IMR-90 (cell line): ENCODE measurements at regions not wholly inside any gene's neighbourhood (a gene's known extent, or its start where the extent isn't known, plus 50 kb on each side); places are given as distances from the start of the nearest gene placed in this dataset.

Experiments used
- ATAC-seq: fragments of 200-7000 bp; cut with Tn5 transposase; 2 replicates; pipeline ENCODE4 v1.9.1; 2020; ENCODE audit warnings: low read depth, mild to moderate bottlenecking, moderate library complexity
- BruUV-seq: library from RNA; stranded (reverse); fragments of 400-500 nt; replicated peaks from 2 replicates; lab custom pipeline; 2021; lab: Mats Ljungman, UMichigan
- CTCF ChIA-PET: fragments of 300-600 bp; formaldehyde crosslinking; extraction: SDS; loops from one replicate; lab custom pipeline; 2021; ENCODE audit warnings: antibody characterized with exemption; lab: Yijun Ruan, JAX
- POLR2A ChIA-PET: fragments of 300-600 bp; sonication (Branson Sonifier 250); formaldehyde crosslinking; loops from one replicate; lab custom pipeline; 2022; ENCODE audit warnings: antibody characterized with exemption; ENCODE audit not compliant: unreplicated experiment; lab: Charles Lee
- DNase-seq: peaks from one replicate; pipeline ENCODE4 v3.0.0; 2013
- H2AFZ ChIP-seq: replicated peaks from 2 replicates; pipeline ENCODE3; 2013; ENCODE audit warnings: low read length, mild to moderate bottlenecking; ENCODE audit not compliant: poor library complexity
- H2AK5ac ChIP-seq: 2 replicates; pipeline ENCODE4 v1.6.1; 2013; ENCODE audit warnings: low read depth, low read length, inconsistent platforms
- H2AK9ac ChIP-seq: replicated peaks from 2 replicates; pipeline ENCODE3; 2013; ENCODE audit warnings: mild to moderate bottlenecking, low read depth, low read length, moderate library complexity; ENCODE audit not compliant: poor library complexity
- H2BK120ac ChIP-seq: 2 replicates; pipeline ENCODE4 v1.6.1; 2013; ENCODE audit warnings: low read depth, low read length, inconsistent platforms
- H2BK15ac ChIP-seq: 3 replicates; pipeline ENCODE4 v1.6.1; 2013; ENCODE audit warnings: low read depth, low read length, inconsistent platforms
- H2BK20ac ChIP-seq: 2 replicates; pipeline ENCODE4 v1.6.1; 2013; ENCODE audit warnings: low read depth, mild to moderate bottlenecking, inconsistent platforms, low read length, moderate library complexity
- H2BK5ac ChIP-seq: 2 replicates; pipeline ENCODE4 v1.6.1; 2013; ENCODE audit warnings: mild to moderate bottlenecking, low read depth, low read length, inconsistent platforms; ENCODE audit not compliant: poor library complexity, severe bottlenecking
- H3K14ac ChIP-seq: replicated peaks from 2 replicates; pipeline ENCODE4 v1.6.1; 2013; ENCODE audit warnings: low read depth, low read length, inconsistent platforms
- H3K18ac ChIP-seq: 2 replicates; pipeline ENCODE4 v1.6.1; 2013; ENCODE audit warnings: low read depth, low read length, control low read depth
- H3K23ac ChIP-seq: 2 replicates; pipeline ENCODE4 v1.6.1; 2013; ENCODE audit warnings: low read depth, low read length, inconsistent platforms
- H3K27ac ChIP-seq: 2 replicates; pipeline ENCODE4 v1.5.1; 2013; ENCODE audit warnings: mild to moderate bottlenecking, control low read depth, low read length; ENCODE audit not compliant: insufficient read depth
- H3K27me3 ChIP-seq: 2 replicates; pipeline ENCODE4 v1.6.1; 2013; ENCODE audit warnings: low read length; ENCODE audit not compliant: control insufficient read depth, insufficient read depth
- H3K36me3 ChIP-seq: 2 replicates; pipeline ENCODE4 v1.6.1; 2013; ENCODE audit warnings: low read length, mixed read lengths; ENCODE audit not compliant: control insufficient read depth, insufficient read depth
- H3K4ac ChIP-seq: 2 replicates; pipeline ENCODE4 v1.6.1; 2013; ENCODE audit warnings: low read depth, low read length, inconsistent platforms
- H3K4me1 ChIP-seq: 2 replicates; pipeline ENCODE4 v1.6.1; 2013; ENCODE audit warnings: low read length, mixed read lengths; ENCODE audit not compliant: control insufficient read depth, insufficient read depth
- H3K4me2 ChIP-seq: 2 replicates; pipeline ENCODE4 v1.6.1; 2013; ENCODE audit warnings: low read depth, mild to moderate bottlenecking, control low read depth, low read length, moderate library complexity
- H3K4me3 ChIP-seq: 2 replicates; pipeline ENCODE4 v1.5.1; 2013; ENCODE audit warnings: low read depth, mild to moderate bottlenecking, control low read depth, low read length, moderate library complexity; ENCODE audit not compliant: insufficient read depth
- H3K56ac ChIP-seq: 2 replicates; pipeline ENCODE4 v1.6.1; 2013; ENCODE audit warnings: low read length, inconsistent platforms; ENCODE audit not compliant: insufficient read depth; ENCODE audit errors: extremely low read depth
- H3K79me1 ChIP-seq, 2 experiments: 2 replicates each; pipeline ENCODE4 v1.6.1; 2013; ENCODE audit warnings: low read length in 2 of 2, inconsistent platforms in 1 of 2, low read depth in 1 of 2
- H3K9ac ChIP-seq: 2 replicates; pipeline ENCODE4 v1.6.1; 2013; ENCODE audit warnings: low read depth, low read length, control low read depth
- H3K9me1 ChIP-seq: 2 replicates; pipeline ENCODE4 v1.6.1; 2013; ENCODE audit warnings: low read length, inconsistent platforms; ENCODE audit not compliant: insufficient read depth
- H3K9me3 ChIP-seq: 2 replicates; pipeline ENCODE4 v1.6.1; 2013; ENCODE audit warnings: low read length; ENCODE audit not compliant: control insufficient read depth, insufficient read depth
- H4K20me1 ChIP-seq: 2 replicates; pipeline ENCODE4 v1.6.1; 2013; ENCODE audit warnings: low read length, inconsistent platforms; ENCODE audit not compliant: insufficient read depth
- H4K5ac ChIP-seq: 2 replicates; pipeline ENCODE4 v1.6.1; 2013; ENCODE audit warnings: mild to moderate bottlenecking, low read depth, low read length, control low read depth
- H4K8ac ChIP-seq, 2 experiments: 2 replicates each; pipeline ENCODE4 v1.6.1; 2013; ENCODE audit warnings: low read depth in 2 of 2, low read length in 2 of 2, control low read depth in 1 of 2, inconsistent platforms in 1 of 2
- H4K91ac ChIP-seq: 2 replicates; pipeline ENCODE4 v1.6.1; 2013; ENCODE audit warnings: low read depth, low read length, inconsistent platforms; ENCODE audit not compliant: insufficient read depth
- BHLHE40 ChIP-seq: fragments of 150-350 bp; IDR thresholded peaks from 2 replicates; pipeline ENCODE4 v1.6.1; 2016; ENCODE audit warnings: mild to moderate bottlenecking, low read depth, low read length
- CEBPB ChIP-seq: IDR thresholded peaks from 2 replicates; pipeline ENCODE4 v1.6.1; 2012; ENCODE audit warnings: low read depth, low read length, improper control_type of control experiment
- CHD1 ChIP-seq: IDR thresholded peaks from 2 replicates; pipeline ENCODE4 v1.6.1; 2012; ENCODE audit warnings: low read depth, low read length, improper control_type of control experiment
- FOS ChIP-seq: fragments of 150-350 bp; IDR thresholded peaks from 2 replicates; pipeline ENCODE4 v1.6.1; 2016; ENCODE audit warnings: low read depth, low read length
- MAFK ChIP-seq: IDR thresholded peaks from 2 replicates; pipeline ENCODE4 v1.6.1; 2012; ENCODE audit warnings: low read depth, low read length, improper control_type of control experiment
- MAZ ChIP-seq: IDR thresholded peaks from 2 replicates; pipeline ENCODE4 v1.6.1; 2012; ENCODE audit warnings: low read depth, mild to moderate bottlenecking, low read length, improper control_type of control experiment, moderate library complexity, borderline replicate concordance
- MXI1 ChIP-seq: IDR thresholded peaks from 2 replicates; pipeline ENCODE4 v1.6.1; 2012; ENCODE audit warnings: low read depth, mild to moderate bottlenecking, low read length, moderate library complexity, borderline replicate concordance
- NFE2L2 ChIP-seq: fragments of 150-350 bp; IDR thresholded peaks from 2 replicates; pipeline ENCODE4 v1.6.1; 2016; ENCODE audit warnings: low read depth, mild to moderate bottlenecking, low read length
- POLR2A ChIP-seq: IDR thresholded peaks from 2 replicates; pipeline ENCODE4 v1.6.1; 2012; ENCODE audit warnings: mild to moderate bottlenecking, low read depth, low read length
- RAD21 ChIP-seq: IDR thresholded peaks from 2 replicates; pipeline ENCODE4 v1.6.1; 2012; ENCODE audit warnings: low read length, improper control_type of control experiment
- RCOR1 ChIP-seq: IDR thresholded peaks from 2 replicates; pipeline ENCODE4 v1.6.1; 2012; ENCODE audit warnings: mild to moderate bottlenecking, low read length, improper control_type of control experiment; ENCODE audit not compliant: insufficient replicate concordance
- RFX5 ChIP-seq: IDR thresholded peaks from 2 replicates; pipeline ENCODE4 v1.8.0; 2012; ENCODE audit warnings: low read depth, mild to moderate bottlenecking, low read length, moderate library complexity
- SMC3 ChIP-seq: fragments of 150-350 bp; IDR thresholded peaks from 2 replicates; pipeline ENCODE4 v1.6.1; 2016; ENCODE audit warnings: low read depth, mild to moderate bottlenecking, antibody characterized with exemption, low read length, moderate library complexity
- WGBS, 2 experiments: methylation state at CpG; one replicate each; pipeline versions ENCODE4 v1.1.5 to v1.1.7; 2013; ENCODE audit warnings: missing lambda C conversion rate in 2 of 2; ENCODE audit not compliant: insufficient read length in 1 of 2; ENCODE audit errors: extremely low coverage in 2 of 2; 5-methylcytosine and 5-hydroxymethylcytosine counted together
- dilution Hi-C: fragments of 300-500 bp; cut with HindIII; formaldehyde crosslinking; loops from one replicate; pipeline ENCODE4 v1.14.3; 2018; ENCODE audit warnings: low sequenced_read_pairs; ENCODE audit not compliant: unreplicated experiment
- in situ Hi-C: fragments of 300-500 bp; cut with MboI; formaldehyde crosslinking; loops from 3 replicates; pipeline ENCODE4 v1.14.3; 2019; ENCODE audit warnings: low sequenced_read_pairs, inconsistent platforms, mixed read lengths
- intact Hi-C: fragments of 100-400 bp; cut with micrococcal nuclease; formaldehyde crosslinking; loops from 2 replicates; pipeline ENCODE4 v1.10.0; 2022
- TF ChIP-seq, protein P1 (sequence below): conservative IDR thresholded peaks from 2 replicates; pipeline ENCODE4 v1.5.1; 2012; ENCODE audit warnings: mild to moderate bottlenecking, low read depth, low read length, improper control_type of control experiment
- TF ChIP-seq, protein P2 (sequence below): fragments of 150-350 bp; IDR thresholded peaks from 2 replicates; pipeline ENCODE4 v1.6.1; 2017; ENCODE audit warnings: mild to moderate bottlenecking, antibody characterized with exemption, low read length, low read depth
- TF ChIP-seq, protein P3 (sequence below): fragments of 150-350 bp; IDR thresholded peaks from 2 replicates; pipeline ENCODE4 v1.6.1; 2016; ENCODE audit warnings: low read depth, mild to moderate bottlenecking, low read length, moderate library complexity, borderline replicate concordance

DNA sequence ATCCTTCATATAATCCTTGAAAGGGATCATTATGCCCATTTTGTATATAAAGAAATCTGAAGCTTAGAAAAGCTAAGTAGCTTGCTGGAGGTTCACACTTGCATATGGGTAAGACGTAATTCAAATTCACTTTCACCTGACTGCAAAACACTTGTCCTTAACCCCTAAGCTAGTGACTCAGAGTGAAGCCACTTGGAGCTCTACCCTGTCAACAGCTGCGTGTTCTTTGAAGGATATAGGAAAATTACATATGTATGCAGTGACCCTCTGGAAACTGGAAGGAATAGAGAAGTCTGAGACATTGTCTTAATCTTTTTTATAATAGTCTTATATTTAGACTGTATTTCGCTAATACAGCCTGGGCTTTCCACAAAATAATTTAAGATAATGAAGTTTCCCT, 80.0 kb upstream of the STK32A start:
- H3K14ac ChIP-seq: no peak overlapping the region
- intact Hi-C loops (no loop called here), dilution Hi-C loops (no loop called here), in situ Hi-C loops (no loop called here)
- no peak overlapping the region for H3K9ac ChIP-seq
- no peak overlapping the region for H4K8ac ChIP-seq
- no peak overlapping the region for H2AK5ac ChIP-seq
- H3K23ac ChIP-seq: no peak overlapping the region
- H3K4ac ChIP-seq: no peak overlapping the region
- H3K4me2 ChIP-seq: no peak overlapping the region
- no CpG with 5 or more reads among the region's 3 CpGs for WGBS, 2 experiments
- H3K36me3 ChIP-seq: no peaks in the 10 kb centered on the region
- no peak overlapping the region for H2AK9ac ChIP-seq
- CTCF ChIA-PET: interaction anchor here (0.6 kb wide), 1 partner anchor 654 kb away, joined by 3 read pairs; no protein-coding TSS in a partner anchor
- no peak overlapping the region for H4K5ac ChIP-seq
- DNase-seq (no peak), ATAC-seq (no peak)
- H3K56ac ChIP-seq: no peak overlapping the region
- no peak overlapping the region for H4K91ac ChIP-seq
- POLR2A ChIA-PET: no interaction called here
- H3K4me3 ChIP-seq: no peak overlapping the region
- H3K27ac ChIP-seq: no peak overlapping the region
- H2BK20ac ChIP-seq: no peak overlapping the region
- no peak overlapping the region for H2BK5ac ChIP-seq
- H3K27me3 ChIP-seq: no peaks in the 10 kb centered on the region
- H2AFZ ChIP-seq: no peak overlapping the region
- no peaks in the 10 kb centered on the region for H3K9me3 ChIP-seq
- no peak overlapping the region for H2BK15ac ChIP-seq
- H4K20me1 ChIP-seq: no peaks in the 10 kb centered on the region
- H3K18ac ChIP-seq: no peak overlapping the region
- TF ChIP-seq NFE2L2 (no peak), MAFK (no peak), BHLHE40 (no peak), FOS (no peak), SMC3 (no peak), CHD1 (no peak), RCOR1 (no peak), POLR2A (no peak), RAD21 (no peak), CEBPB (no peak), MXI1 (no peak), RFX5 (no peak), MAZ (no peak)
- TF ChIP-seq, protein P1, sequence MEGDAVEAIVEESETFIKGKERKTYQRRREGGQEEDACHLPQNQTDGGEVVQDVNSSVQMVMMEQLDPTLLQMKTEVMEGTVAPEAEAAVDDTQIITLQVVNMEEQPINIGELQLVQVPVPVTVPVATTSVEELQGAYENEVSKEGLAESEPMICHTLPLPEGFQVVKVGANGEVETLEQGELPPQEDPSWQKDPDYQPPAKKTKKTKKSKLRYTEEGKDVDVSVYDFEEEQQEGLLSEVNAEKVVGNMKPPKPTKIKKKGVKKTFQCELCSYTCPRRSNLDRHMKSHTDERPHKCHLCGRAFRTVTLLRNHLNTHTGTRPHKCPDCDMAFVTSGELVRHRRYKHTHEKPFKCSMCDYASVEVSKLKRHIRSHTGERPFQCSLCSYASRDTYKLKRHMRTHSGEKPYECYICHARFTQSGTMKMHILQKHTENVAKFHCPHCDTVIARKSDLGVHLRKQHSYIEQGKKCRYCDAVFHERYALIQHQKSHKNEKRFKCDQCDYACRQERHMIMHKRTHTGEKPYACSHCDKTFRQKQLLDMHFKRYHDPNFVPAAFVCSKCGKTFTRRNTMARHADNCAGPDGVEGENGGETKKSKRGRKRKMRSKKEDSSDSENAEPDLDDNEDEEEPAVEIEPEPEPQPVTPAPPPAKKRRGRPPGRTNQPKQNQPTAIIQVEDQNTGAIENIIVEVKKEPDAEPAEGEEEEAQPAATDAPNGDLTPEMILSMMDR: no peak
- TF ChIP-seq, protein P2, sequence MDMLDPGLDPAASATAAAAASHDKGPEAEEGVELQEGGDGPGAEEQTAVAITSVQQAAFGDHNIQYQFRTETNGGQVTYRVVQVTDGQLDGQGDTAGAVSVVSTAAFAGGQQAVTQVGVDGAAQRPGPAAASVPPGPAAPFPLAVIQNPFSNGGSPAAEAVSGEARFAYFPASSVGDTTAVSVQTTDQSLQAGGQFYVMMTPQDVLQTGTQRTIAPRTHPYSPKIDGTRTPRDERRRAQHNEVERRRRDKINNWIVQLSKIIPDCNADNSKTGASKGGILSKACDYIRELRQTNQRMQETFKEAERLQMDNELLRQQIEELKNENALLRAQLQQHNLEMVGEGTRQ: no peak
- TF ChIP-seq, protein P3, sequence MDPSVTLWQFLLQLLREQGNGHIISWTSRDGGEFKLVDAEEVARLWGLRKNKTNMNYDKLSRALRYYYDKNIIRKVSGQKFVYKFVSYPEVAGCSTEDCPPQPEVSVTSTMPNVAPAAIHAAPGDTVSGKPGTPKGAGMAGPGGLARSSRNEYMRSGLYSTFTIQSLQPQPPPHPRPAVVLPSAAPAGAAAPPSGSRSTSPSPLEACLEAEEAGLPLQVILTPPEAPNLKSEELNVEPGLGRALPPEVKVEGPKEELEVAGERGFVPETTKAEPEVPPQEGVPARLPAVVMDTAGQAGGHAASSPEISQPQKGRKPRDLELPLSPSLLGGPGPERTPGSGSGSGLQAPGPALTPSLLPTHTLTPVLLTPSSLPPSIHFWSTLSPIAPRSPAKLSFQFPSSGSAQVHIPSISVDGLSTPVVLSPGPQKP: no peak
- no TSS peak for BruUV-seq
- no peaks in the 10 kb centered on the region for H3K4me1 ChIP-seq
- no peak overlapping the region for H2BK120ac ChIP-seq
- no peaks in the 10 kb centered on the region for H3K79me1 ChIP-seq
- H3K9me1 ChIP-seq: no peaks in the 10 kb centered on the region
